ENCODE measurements at regions not wholly inside any gene's neighbourhood (a gene's known extent, or its start where the extent isn't known, plus 50 kb on each side); places are given as distances from the start of the nearest gene placed in this dataset.

DNA sequence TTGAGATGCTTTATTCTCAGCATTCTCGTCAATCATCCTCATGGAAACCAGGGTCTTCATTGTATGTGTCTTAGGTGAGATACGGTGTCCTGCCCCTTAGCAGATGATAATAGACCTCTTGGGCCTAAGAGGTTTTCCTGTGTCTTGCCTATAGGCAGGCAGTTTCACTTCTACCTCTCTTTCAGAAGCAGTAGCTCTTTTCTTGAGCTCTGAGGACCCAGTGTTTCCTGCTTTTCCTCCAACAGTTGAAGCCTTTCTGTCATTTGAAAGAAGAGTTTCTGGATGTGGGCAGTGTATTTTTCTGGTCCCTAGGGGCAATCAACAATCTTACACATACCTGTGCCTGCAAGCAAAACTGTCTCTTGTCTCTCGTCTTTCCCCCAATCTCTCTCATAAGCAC is 1550.3 kb upstream of the LRRTM3 start:
- Mint-ChIP-seq H3K27me3 (ENCODE audit: low read depth) (no peaks in the 10 kb centered on the region), H3K27ac (no peak overlapping the region), H3K36me3 (no peaks in the 10 kb centered on the region), H3K9me3 (no peaks in the 10 kb centered on the region), H3K4me1 (peaks cover 4% of the 10 kb centered on the region), H3K4me3 (no peak overlapping the region)
- TF ChIP-seq, protein P1, sequence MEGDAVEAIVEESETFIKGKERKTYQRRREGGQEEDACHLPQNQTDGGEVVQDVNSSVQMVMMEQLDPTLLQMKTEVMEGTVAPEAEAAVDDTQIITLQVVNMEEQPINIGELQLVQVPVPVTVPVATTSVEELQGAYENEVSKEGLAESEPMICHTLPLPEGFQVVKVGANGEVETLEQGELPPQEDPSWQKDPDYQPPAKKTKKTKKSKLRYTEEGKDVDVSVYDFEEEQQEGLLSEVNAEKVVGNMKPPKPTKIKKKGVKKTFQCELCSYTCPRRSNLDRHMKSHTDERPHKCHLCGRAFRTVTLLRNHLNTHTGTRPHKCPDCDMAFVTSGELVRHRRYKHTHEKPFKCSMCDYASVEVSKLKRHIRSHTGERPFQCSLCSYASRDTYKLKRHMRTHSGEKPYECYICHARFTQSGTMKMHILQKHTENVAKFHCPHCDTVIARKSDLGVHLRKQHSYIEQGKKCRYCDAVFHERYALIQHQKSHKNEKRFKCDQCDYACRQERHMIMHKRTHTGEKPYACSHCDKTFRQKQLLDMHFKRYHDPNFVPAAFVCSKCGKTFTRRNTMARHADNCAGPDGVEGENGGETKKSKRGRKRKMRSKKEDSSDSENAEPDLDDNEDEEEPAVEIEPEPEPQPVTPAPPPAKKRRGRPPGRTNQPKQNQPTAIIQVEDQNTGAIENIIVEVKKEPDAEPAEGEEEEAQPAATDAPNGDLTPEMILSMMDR (IDR thresholded peaks at IDR 0.05; ENCODE audit: unreplicated experiment), result no peak
- DNase-seq (ENCODE audit: low spot score in 2 of 2, unreplicated experiment in 2 of 2), result no peak

- Mint-ChIP-seq H3K9me3 (no peaks in the 10 kb centered on the region), H3K27me3 (ENCODE audit: low read depth) (no peaks in the 10 kb centered on the region), H3K36me3 (no peaks in the 10 kb centered on the region), H3K4me1 (peaks cover 4% of the 10 kb centered on the region), H3K4me3 (no peak overlapping the region), H3K27ac (no peak overlapping the region)
- no peak for DNase-seq (ENCODE audit: low spot score in 2 of 2, unreplicated experiment in 2 of 2)
- TF ChIP-seq, protein P1 (IDR thresholded peaks at IDR 0.05; ENCODE audit: unreplicated experiment), result no peak
Observed at GRCh38 chr10:65377687-65378086, 1548.1 kb upstream of the LRRTM3 start.

GRCh38 chr10:65394502-65395297 is 1531.1 kb upstream of the LRRTM3 start:
- Mint-ChIP-seq H3K4me3 (no peak overlapping the region), H3K27me3 (ENCODE audit: low read depth) (peaks cover 11% of the 10 kb centered on the region), H3K9me3 (no peaks in the 10 kb centered on the region), H3K27ac (no peak overlapping the region), H3K4me1 (no peaks in the 10 kb centered on the region), H3K36me3 (no peaks in the 10 kb centered on the region)
- TF ChIP-seq, protein P1 (IDR thresholded peaks at IDR 0.05; ENCODE audit: unreplicated experiment), result no peak
- no peak for DNase-seq (ENCODE audit: low spot score in 2 of 2, unreplicated experiment in 2 of 2)

GRCh38 chr10:65395631-65396030 is 1530.2 kb upstream of the LRRTM3 start:
- H3K9me3 Mint-ChIP-seq, result no peaks in the 10 kb centered on the region
- no peak for DNase-seq (ENCODE audit: low spot score in 2 of 2, unreplicated experiment in 2 of 2)
- H3K27ac Mint-ChIP-seq, result no peak overlapping the region
- TF ChIP-seq, protein P1 (IDR thresholded peaks at IDR 0.05; ENCODE audit: unreplicated experiment), result no peak
- no peaks in the 10 kb centered on the region for H3K4me1 Mint-ChIP-seq
- H3K36me3 Mint-ChIP-seq, result no peaks in the 10 kb centered on the region
- no peak overlapping the region for H3K4me3 Mint-ChIP-seq
- peaks cover 11% of the 10 kb centered on the region for H3K27me3 Mint-ChIP-seq (ENCODE audit: low read depth)

GRCh38 chr10:65396997-65397396 is 1528.8 kb upstream of the LRRTM3 start:
- TF ChIP-seq, protein P1 (IDR thresholded peaks at IDR 0.05; ENCODE audit: unreplicated experiment), result no peak
- Mint-ChIP-seq H3K27ac (no peak overlapping the region), H3K4me3 (no peak overlapping the region), H3K4me1 (no peaks in the 10 kb centered on the region), H3K27me3 (ENCODE audit: low read depth) (peaks cover 11% of the 10 kb centered on the region), H3K36me3 (no peaks in the 10 kb centered on the region), H3K9me3 (no peaks in the 10 kb centered on the region)
- DNase-seq (ENCODE audit: low spot score in 2 of 2, unreplicated experiment in 2 of 2), result no peak

All from mesothelial cell of epicardium (in vitro differentiated cells).